WERI-Rb-1 (cell line): ENCODE measurements at regions not wholly inside any gene's neighbourhood (a gene's known extent, or its start where the extent isn't known, plus 50 kb on each side); places are given as distances from the start of the nearest gene placed in this dataset.

Experiments used
- DNase-seq: peaks from one replicate; pipeline ENCODE4 v3.0.0-alpha.2; 2020
- H3K27ac ChIP-seq: fragments of 250-450 bp; sonication (Bioruptor Pico); 2 replicates; pipeline ENCODE4 v1.5.1; 2020; ENCODE audit warnings: mild to moderate bottlenecking, moderate library complexity
- H3K27me3 ChIP-seq: fragments of 250-450 bp; sonication (Bioruptor Pico); 2 replicates; pipeline ENCODE4 v1.5.1; 2021; ENCODE audit warnings: mild to moderate bottlenecking, low read depth, moderate library complexity; ENCODE audit not compliant: insufficient read depth, severe bottlenecking
- H3K36me3 ChIP-seq: fragments of 250-450 bp; sonication (Bioruptor Pico); 2 replicates; pipeline ENCODE4 v1.5.1; 2020; ENCODE audit warnings: mild to moderate bottlenecking, moderate library complexity
- H3K4me3 ChIP-seq: 2 replicates; pipeline ENCODE4 v1.5.1; 2011; ENCODE audit warnings: low read depth, mild to moderate bottlenecking, control low read depth, low read length
- H3K9me3 ChIP-seq: fragments of 250-450 bp; sonication (Bioruptor Pico); 2 replicates; pipeline ENCODE4 v1.5.1; 2021; ENCODE audit warnings: mild to moderate bottlenecking, moderate library complexity; ENCODE audit not compliant: severe bottlenecking
- TF ChIP-seq, protein P1 (sequence below): IDR thresholded peaks from 2 replicates; pipeline ENCODE4 v1.5.1; 2011; ENCODE audit warnings: low read depth, mild to moderate bottlenecking, control low read depth, inconsistent platforms, low read length

DNA sequence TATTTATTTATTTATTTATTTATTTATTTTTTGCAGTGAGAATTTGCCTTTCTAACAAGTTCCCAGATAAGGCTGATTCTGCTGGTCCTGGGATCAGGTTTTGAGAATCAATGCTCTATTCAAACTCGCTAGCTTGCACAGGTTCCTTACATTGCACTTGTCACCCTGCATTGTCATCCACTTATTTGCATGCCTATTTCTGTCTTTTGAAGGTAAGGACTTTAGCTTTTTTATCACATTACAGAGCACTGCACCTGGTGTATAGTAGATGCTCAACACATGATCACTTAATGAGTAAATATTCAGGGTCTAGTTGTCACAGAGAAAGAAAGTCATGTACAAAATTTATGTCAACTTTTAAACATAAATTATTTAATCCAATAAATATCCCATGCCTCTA, 219.7 kb upstream of the BTG1 start:
- Histone ChIP-seq H3K36me3 (no peaks in the 10 kb centered on the region), H3K9me3 (no peaks in the 10 kb centered on the region), H3K4me3 (no peak overlapping the region), H3K27ac (no peak overlapping the region), H3K27me3 (no peaks in the 10 kb centered on the region)
- DNase-seq = no peak
- TF ChIP-seq, protein P1, sequence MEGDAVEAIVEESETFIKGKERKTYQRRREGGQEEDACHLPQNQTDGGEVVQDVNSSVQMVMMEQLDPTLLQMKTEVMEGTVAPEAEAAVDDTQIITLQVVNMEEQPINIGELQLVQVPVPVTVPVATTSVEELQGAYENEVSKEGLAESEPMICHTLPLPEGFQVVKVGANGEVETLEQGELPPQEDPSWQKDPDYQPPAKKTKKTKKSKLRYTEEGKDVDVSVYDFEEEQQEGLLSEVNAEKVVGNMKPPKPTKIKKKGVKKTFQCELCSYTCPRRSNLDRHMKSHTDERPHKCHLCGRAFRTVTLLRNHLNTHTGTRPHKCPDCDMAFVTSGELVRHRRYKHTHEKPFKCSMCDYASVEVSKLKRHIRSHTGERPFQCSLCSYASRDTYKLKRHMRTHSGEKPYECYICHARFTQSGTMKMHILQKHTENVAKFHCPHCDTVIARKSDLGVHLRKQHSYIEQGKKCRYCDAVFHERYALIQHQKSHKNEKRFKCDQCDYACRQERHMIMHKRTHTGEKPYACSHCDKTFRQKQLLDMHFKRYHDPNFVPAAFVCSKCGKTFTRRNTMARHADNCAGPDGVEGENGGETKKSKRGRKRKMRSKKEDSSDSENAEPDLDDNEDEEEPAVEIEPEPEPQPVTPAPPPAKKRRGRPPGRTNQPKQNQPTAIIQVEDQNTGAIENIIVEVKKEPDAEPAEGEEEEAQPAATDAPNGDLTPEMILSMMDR = no peak

DNA sequence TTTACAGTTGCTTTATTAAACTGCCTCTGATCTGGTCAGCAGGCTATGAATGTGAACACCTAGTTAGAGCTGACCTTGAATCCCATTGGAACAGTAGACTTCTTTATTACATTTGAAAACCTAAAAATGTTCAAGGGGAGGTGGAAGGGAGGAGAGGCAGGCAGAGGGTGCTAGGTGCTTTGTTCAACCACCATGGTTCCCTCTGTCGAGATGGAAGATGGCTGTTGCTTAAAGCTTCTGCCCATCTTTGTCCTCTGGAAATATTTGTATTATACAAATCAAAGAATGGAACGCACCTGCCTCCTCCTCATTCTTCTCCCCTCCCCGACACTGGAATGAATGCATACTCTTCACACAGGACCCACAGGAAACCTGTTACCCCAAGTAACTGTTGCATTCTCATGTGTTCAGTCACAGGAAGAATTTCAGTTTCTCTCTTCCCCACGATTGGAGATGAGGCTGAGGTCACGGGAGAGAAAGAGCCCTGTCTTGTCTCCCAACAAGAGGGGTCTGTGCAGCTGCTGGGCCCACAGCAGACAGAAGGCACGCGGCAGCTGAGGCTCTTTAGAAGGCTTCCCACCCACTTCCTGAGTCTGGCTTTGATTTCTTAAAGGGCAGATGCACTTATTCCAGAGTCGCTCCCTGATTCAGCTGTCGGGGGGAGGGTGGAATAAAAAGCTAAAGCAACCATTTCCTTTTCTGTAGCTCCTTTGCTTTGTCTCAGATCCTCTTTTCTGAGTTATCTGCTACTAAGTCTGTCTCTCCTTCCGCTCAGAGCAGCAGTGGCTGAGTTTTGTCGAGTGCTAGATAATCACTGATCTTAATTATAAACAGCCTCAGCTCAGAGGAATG, 217.9 kb upstream of the BTG1 start:
- no peak for DNase-seq
- Histone ChIP-seq H3K9me3 (no peaks in the 10 kb centered on the region), H3K27ac (no peak overlapping the region), H3K36me3 (no peaks in the 10 kb centered on the region), H3K4me3 (no peak overlapping the region), H3K27me3 (no peaks in the 10 kb centered on the region)
- TF ChIP-seq, protein P1 = no peak

GRCh38 chr12:92362785-92363184, 217.1 kb upstream of the BTG1 start:
- TF ChIP-seq, protein P1 = no peak
- H3K27me3 ChIP-seq = no peaks in the 10 kb centered on the region
- H3K27ac ChIP-seq = no peak overlapping the region
- no peaks in the 10 kb centered on the region for H3K9me3 ChIP-seq
- no peak overlapping the region for H3K4me3 ChIP-seq
- no peak for DNase-seq
- H3K36me3 ChIP-seq = no peaks in the 10 kb centered on the region

GRCh38 chr12:92362126-92362525, 216.5 kb upstream of the BTG1 start:
- DNase-seq = no peak
- no peaks in the 10 kb centered on the region for H3K36me3 ChIP-seq
- TF ChIP-seq, protein P1 = no peak
- H3K27me3 ChIP-seq = no peaks in the 10 kb centered on the region
- no peaks in the 10 kb centered on the region for H3K9me3 ChIP-seq
- no peak overlapping the region for H3K4me3 ChIP-seq
- H3K27ac ChIP-seq = no peak overlapping the region

DNA sequence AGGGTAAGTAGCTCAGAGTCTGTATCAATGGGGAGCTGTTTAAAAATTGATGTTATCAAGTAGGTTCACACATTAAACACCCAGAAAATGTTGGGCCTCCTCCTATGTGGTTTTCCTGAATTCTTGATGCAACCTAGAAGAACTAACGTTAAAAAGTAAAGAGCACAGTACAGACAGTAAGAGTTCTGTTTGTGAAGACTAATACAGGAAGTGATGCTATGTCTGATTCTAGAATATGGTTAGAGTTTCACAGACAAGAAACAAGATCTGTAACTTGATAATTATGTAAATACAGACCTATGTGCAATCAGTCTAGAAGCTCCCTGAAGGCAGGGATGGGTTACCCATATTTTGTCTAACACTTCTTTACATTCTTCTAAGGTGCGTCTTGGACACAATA, 214.9 kb upstream of the BTG1 start:
- H3K36me3 ChIP-seq = no peaks in the 10 kb centered on the region
- no peak for DNase-seq

More for the DNA sequence above, 214.9 kb upstream of the BTG1 start:
- TF ChIP-seq, protein P1 = no peak
- no peaks in the 10 kb centered on the region for H3K27me3 ChIP-seq
- no peak overlapping the region for H3K4me3 ChIP-seq
- H3K9me3 ChIP-seq = no peaks in the 10 kb centered on the region
- no peak overlapping the region for H3K27ac ChIP-seq
